ENCODE measurements at regions not wholly inside any gene's neighbourhood (a gene's known extent, or its start where the extent isn't known, plus 50 kb on each side); places are given as distances from the start of the nearest gene placed in this dataset.

DNA sequence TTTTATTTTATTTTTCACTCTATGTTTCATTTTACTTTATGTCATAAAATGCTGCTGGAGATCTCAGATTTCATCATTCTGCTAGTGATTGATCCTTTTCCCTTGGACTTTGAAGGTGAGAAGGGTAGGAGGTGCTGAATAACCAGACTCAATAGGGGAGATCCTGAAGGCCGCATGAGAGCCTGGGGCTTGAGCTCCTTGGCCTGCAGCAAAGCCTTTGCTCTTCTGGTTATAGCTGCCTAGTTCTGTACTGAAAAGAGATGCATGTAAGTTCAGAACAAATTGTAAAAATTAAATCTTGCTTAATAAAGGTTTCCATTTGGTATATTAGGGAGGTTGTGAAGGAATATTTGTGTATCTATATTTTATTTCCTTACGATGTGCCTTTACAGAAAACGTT lies 430.2 kb downstream of the QKI start:
- TF ChIP-seq NFE2L1 (tag; IDR thresholded peaks at IDR 0.05; ENCODE audit: borderline replicate concordance, low read depth), result no peak
- TF ChIP-seq EP300 (IDR thresholded peaks at IDR 0.05; ENCODE audit: low read length), result no peak
- Histone ChIP-seq H3K27ac (ENCODE audit: extremely low read depth, low read depth, low read length) (no peak overlapping the region), H3K9ac (ENCODE audit: insufficient read depth in 1 of 2, low read depth in 2 of 2, low read length in 2 of 2) (no peak overlapping the region), H3K9me3 (replicated peaks; ENCODE audit: control insufficient read depth, insufficient read depth, low read depth, low read length) (peaks cover 4% of the 10 kb centered on the region; the same call in 1 of the 2 replicates), H3K79me2 (ENCODE audit: control insufficient read depth, insufficient read depth, low read length) (no peaks in the 10 kb centered on the region), H4K20me1 (replicated peaks; ENCODE audit: control insufficient read depth, insufficient read depth, low read length) (no peaks in the 10 kb centered on the region), H3K36me3 (ENCODE audit: control insufficient read depth, insufficient read depth, low read length) (no peaks in the 10 kb centered on the region), H3K9me1 (ENCODE audit: control insufficient read depth, insufficient read depth, low read length) (no peaks in the 10 kb centered on the region), H3K4me1 (replicated peaks in 1 of 2; ENCODE audit: control insufficient read depth in 2 of 2, insufficient read depth in 2 of 2, low read length in 2 of 2) (no peaks in the 10 kb centered on the region), H3K27me3 (ENCODE audit: control insufficient read depth in 2 of 2, insufficient read depth in 2 of 2, low read length in 2 of 2) (peaks cover 2 to 9% of the 10 kb centered on the region in 2 experiments; a peak in 2 of 5 replicates), H2AFZ (ENCODE audit: low read depth, low read length) (no peak overlapping the region), H3K4me3 (no peak overlapping the region), H3K4me2 (ENCODE audit: insufficient read depth, low read length) (no peak overlapping the region)
- in situ Hi-C loops (cut with MboI) (no loop called here), intact Hi-C loops (cut with micrococcal nuclease) (no loop called here)
- POLR2A ChIA-PET, result interaction anchor here (1.5 kb wide), 1 partner anchor 16 kb away, joined by 6 read pairs; no protein-coding TSS in a partner anchor
- 4% methylated on average over 3 of the region's 3 CpGs for WGBS (ENCODE audit: insufficient coverage, low coverage, missing lambda C conversion rate)
- ATAC-seq, result peak; percentile 53; the same call in 1 of the 3 replicates
- FAIRE-seq, result peak; percentile 37
- BruUV-seq (replicated peaks), result no TSS peak
- no peak for DNase-seq (ENCODE audit: extremely low read depth in 1 of 4, low spot score in 3 of 4)
- CTCF ChIA-PET (ENCODE audit: low intra/inter-chr PET ratio), result no interaction called here

DNA sequence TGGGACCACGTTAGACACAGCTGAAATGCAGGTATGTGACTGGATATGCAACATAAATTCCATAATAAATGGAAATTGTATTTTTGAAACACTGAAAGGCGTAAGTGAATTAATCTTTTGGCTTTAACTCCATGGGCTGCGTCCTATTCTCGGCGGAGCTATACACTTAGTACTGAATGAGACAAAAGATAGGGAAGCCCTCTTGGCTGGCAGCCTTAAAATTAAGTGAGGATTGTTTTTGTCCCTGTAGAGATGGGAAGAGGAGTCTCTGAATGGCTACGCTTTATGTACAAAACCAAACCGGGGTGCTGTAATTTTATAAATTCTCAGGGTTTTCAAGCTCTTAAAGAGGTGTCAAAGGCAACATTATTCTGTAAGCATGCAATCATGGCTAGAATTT lies 429.8 kb downstream of the QKI start:
- Histone ChIP-seq H2AFZ (ENCODE audit: low read depth, low read length) (no peak overlapping the region), H3K27me3 (ENCODE audit: control insufficient read depth in 2 of 2, insufficient read depth in 2 of 2, low read length in 2 of 2) (peaks cover 2 to 9% of the 10 kb centered on the region in 2 experiments; a peak in 2 of 5 replicates), H3K9ac (ENCODE audit: insufficient read depth in 1 of 2, low read depth in 2 of 2, low read length in 2 of 2) (no peak overlapping the region), H4K20me1 (replicated peaks; ENCODE audit: control insufficient read depth, insufficient read depth, low read length) (no peaks in the 10 kb centered on the region), H3K9me3 (replicated peaks; ENCODE audit: control insufficient read depth, insufficient read depth, low read depth, low read length) (peaks cover 4% of the 10 kb centered on the region; the same call in 1 of the 2 replicates), H3K4me2 (ENCODE audit: insufficient read depth, low read length) (no peak overlapping the region), H3K79me2 (ENCODE audit: control insufficient read depth, insufficient read depth, low read length) (no peaks in the 10 kb centered on the region), H3K36me3 (ENCODE audit: control insufficient read depth, insufficient read depth, low read length) (no peaks in the 10 kb centered on the region), H3K4me1 (replicated peaks in 1 of 2; ENCODE audit: control insufficient read depth in 2 of 2, insufficient read depth in 2 of 2, low read length in 2 of 2) (no peaks in the 10 kb centered on the region), H3K4me3 (no peak overlapping the region), H3K27ac (ENCODE audit: extremely low read depth, low read depth, low read length) (no peak overlapping the region), H3K9me1 (ENCODE audit: control insufficient read depth, insufficient read depth, low read length) (no peaks in the 10 kb centered on the region)
- ATAC-seq, result no peak
- BruUV-seq (replicated peaks), result no TSS peak
- POLR2A ChIA-PET, result interaction anchor here (1.5 kb wide), 1 partner anchor 16 kb away, joined by 6 read pairs; no protein-coding TSS in a partner anchor
- no peak for DNase-seq (ENCODE audit: extremely low read depth in 1 of 4, low spot score in 3 of 4)
- 14% methylated on average over 7 of the region's 7 CpGs for WGBS (ENCODE audit: insufficient coverage, low coverage, missing lambda C conversion rate)
- intact Hi-C loops (cut with micrococcal nuclease) (no loop called here), in situ Hi-C loops (cut with MboI) (no loop called here)
- CTCF ChIA-PET (ENCODE audit: low intra/inter-chr PET ratio), result no interaction called here
- FAIRE-seq, result no peak
- TF ChIP-seq, protein P1, sequence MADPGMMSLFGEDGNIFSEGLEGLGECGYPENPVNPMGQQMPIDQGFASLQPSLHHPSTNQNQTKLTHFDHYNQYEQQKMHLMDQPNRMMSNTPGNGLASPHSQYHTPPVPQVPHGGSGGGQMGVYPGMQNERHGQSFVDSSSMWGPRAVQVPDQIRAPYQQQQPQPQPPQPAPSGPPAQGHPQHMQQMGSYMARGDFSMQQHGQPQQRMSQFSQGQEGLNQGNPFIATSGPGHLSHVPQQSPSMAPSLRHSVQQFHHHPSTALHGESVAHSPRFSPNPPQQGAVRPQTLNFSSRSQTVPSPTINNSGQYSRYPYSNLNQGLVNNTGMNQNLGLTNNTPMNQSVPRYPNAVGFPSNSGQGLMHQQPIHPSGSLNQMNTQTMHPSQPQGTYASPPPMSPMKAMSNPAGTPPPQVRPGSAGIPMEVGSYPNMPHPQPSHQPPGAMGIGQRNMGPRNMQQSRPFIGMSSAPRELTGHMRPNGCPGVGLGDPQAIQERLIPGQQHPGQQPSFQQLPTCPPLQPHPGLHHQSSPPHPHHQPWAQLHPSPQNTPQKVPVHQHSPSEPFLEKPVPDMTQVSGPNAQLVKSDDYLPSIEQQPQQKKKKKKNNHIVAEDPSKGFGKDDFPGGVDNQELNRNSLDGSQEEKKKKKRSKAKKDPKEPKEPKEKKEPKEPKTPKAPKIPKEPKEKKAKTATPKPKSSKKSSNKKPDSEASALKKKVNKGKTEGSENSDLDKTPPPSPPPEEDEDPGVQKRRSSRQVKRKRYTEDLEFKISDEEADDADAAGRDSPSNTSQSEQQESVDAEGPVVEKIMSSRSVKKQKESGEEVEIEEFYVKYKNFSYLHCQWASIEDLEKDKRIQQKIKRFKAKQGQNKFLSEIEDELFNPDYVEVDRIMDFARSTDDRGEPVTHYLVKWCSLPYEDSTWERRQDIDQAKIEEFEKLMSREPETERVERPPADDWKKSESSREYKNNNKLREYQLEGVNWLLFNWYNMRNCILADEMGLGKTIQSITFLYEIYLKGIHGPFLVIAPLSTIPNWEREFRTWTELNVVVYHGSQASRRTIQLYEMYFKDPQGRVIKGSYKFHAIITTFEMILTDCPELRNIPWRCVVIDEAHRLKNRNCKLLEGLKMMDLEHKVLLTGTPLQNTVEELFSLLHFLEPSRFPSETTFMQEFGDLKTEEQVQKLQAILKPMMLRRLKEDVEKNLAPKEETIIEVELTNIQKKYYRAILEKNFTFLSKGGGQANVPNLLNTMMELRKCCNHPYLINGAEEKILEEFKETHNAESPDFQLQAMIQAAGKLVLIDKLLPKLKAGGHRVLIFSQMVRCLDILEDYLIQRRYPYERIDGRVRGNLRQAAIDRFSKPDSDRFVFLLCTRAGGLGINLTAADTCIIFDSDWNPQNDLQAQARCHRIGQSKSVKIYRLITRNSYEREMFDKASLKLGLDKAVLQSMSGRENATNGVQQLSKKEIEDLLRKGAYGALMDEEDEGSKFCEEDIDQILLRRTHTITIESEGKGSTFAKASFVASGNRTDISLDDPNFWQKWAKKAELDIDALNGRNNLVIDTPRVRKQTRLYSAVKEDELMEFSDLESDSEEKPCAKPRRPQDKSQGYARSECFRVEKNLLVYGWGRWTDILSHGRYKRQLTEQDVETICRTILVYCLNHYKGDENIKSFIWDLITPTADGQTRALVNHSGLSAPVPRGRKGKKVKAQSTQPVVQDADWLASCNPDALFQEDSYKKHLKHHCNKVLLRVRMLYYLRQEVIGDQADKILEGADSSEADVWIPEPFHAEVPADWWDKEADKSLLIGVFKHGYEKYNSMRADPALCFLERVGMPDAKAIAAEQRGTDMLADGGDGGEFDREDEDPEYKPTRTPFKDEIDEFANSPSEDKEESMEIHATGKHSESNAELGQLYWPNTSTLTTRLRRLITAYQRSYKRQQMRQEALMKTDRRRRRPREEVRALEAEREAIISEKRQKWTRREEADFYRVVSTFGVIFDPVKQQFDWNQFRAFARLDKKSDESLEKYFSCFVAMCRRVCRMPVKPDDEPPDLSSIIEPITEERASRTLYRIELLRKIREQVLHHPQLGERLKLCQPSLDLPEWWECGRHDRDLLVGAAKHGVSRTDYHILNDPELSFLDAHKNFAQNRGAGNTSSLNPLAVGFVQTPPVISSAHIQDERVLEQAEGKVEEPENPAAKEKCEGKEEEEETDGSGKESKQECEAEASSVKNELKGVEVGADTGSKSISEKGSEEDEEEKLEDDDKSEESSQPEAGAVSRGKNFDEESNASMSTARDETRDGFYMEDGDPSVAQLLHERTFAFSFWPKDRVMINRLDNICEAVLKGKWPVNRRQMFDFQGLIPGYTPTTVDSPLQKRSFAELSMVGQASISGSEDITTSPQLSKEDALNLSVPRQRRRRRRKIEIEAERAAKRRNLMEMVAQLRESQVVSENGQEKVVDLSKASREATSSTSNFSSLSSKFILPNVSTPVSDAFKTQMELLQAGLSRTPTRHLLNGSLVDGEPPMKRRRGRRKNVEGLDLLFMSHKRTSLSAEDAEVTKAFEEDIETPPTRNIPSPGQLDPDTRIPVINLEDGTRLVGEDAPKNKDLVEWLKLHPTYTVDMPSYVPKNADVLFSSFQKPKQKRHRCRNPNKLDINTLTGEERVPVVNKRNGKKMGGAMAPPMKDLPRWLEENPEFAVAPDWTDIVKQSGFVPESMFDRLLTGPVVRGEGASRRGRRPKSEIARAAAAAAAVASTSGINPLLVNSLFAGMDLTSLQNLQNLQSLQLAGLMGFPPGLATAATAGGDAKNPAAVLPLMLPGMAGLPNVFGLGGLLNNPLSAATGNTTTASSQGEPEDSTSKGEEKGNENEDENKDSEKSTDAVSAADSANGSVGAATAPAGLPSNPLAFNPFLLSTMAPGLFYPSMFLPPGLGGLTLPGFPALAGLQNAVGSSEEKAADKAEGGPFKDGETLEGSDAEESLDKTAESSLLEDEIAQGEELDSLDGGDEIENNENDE (IDR thresholded peaks at IDR 0.05; ENCODE audit: low read depth, low read length), result no peak
- TF ChIP-seq ZBTB1 (CRISPR knock-in tag; IDR thresholded peaks at IDR 0.05; ENCODE audit: borderline replicate concordance, low read depth) (no peak), NCOA6 (IDR thresholded peaks at IDR 0.05) (no peak)

All from K562 (cell line).